ENCODE measurements at regions not wholly inside any gene's neighbourhood (a gene's known extent, or its start where the extent isn't known, plus 50 kb on each side); places are given as distances from the start of the nearest gene placed in this dataset.

DNA sequence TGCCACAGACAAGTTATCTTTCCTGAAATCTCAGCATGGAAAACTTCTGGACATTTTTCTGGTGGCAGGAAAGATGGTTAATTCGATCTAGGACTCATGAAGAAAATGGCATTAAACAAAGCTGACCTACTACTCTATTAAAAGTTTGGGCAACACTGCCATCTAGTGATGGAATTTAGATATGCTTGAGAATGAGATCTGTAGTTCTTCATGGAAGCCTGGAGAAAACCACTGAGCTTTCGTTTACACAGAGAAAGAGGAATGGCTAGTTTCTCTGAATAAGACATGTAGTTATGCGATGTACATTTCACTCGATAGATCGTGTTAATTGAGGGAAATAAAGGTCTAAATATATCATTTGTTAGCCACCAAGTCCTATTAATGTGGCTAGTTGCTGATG lies 51.7 kb upstream of the CHRDL1 start:
- Histone ChIP-seq H3K27me3 (ENCODE audit: insufficient read depth, low read length) (no peaks in the 10 kb centered on the region), H3K4me2 (ENCODE audit: low read length) (no peak overlapping the region), H3K36me3 (ENCODE audit: control insufficient read depth in 1 of 2, insufficient read depth in 2 of 2, low read length in 2 of 2) (no peaks in the 10 kb centered on the region), H3K4me1 (ENCODE audit: control insufficient read depth in 1 of 2, insufficient read depth in 2 of 2, low read length in 2 of 2) (peaks cover 0 to 4% of the 10 kb centered on the region in 2 experiments; a peak in 1 of 4 replicates), H3K9me2 (ENCODE audit: insufficient read depth) (no peaks in the 10 kb centered on the region), H2AFZ (ENCODE audit: low read depth, low read length, poor library complexity, severe bottlenecking) (no peak overlapping the region), H3K9me3 (ENCODE audit: control insufficient read depth in 1 of 2, insufficient read depth in 1 of 2, low read depth in 1 of 2, low read length in 2 of 2) (no peaks in the 10 kb centered on the region), H3K9ac (ENCODE audit: low read length) (no peak overlapping the region), H3K27ac (ENCODE audit: low read depth, low read length) (no peak overlapping the region), H3K4me3 (replicated peaks in 1 of 2; ENCODE audit: low read depth in 1 of 2, low read length in 2 of 2) (no peak overlapping the region), H3K79me2 (ENCODE audit: insufficient read depth, low read length) (no peaks in the 10 kb centered on the region), H4K20me1 (ENCODE audit: insufficient read depth) (no peaks in the 10 kb centered on the region)
- POLR2A ChIA-PET: no interaction called here
- CTCF ChIA-PET: interaction anchor here (0.8 to 1.9 kb wide), 12 partner anchors 10 to 956 kb away, joined by 3 to 20 read pairs (median 4); no protein-coding TSS in a partner anchor
- RAD21 ChIA-PET (ENCODE audit: low non-redundant PET in 1 of 2, low total read pairs in 2 of 2, uncharacterized antibody in 2 of 2, unreplicated experiment in 2 of 2): no interaction called here
- ATAC-seq (peak; percentile 79), DNase-seq (ENCODE audit: low read depth, low spot score) (peak; percentile 37)
- TF ChIP-seq, protein P1, sequence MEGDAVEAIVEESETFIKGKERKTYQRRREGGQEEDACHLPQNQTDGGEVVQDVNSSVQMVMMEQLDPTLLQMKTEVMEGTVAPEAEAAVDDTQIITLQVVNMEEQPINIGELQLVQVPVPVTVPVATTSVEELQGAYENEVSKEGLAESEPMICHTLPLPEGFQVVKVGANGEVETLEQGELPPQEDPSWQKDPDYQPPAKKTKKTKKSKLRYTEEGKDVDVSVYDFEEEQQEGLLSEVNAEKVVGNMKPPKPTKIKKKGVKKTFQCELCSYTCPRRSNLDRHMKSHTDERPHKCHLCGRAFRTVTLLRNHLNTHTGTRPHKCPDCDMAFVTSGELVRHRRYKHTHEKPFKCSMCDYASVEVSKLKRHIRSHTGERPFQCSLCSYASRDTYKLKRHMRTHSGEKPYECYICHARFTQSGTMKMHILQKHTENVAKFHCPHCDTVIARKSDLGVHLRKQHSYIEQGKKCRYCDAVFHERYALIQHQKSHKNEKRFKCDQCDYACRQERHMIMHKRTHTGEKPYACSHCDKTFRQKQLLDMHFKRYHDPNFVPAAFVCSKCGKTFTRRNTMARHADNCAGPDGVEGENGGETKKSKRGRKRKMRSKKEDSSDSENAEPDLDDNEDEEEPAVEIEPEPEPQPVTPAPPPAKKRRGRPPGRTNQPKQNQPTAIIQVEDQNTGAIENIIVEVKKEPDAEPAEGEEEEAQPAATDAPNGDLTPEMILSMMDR (IDR thresholded peaks at IDR 0.05 in 2 of 3, conservative IDR thresholded peaks at IDR 0.05 in 1 of 3; ENCODE audit: borderline replicate concordance in 1 of 3, insufficient read depth in 1 of 3, low read depth in 2 of 3, low read length in 2 of 3): peak; percentile 37 to 48 (median 39); a peak in 4 of 6 replicates
- no peak for TF ChIP-seq SIN3A (IDR thresholded peaks at IDR 0.05; ENCODE audit: low read depth)
- peak; percentile 56 for TF ChIP-seq RAD21 (IDR thresholded peaks at IDR 0.05; ENCODE audit: low read depth)
- BruUV-seq (replicated peaks): no TSS peak
- intact Hi-C loops (cut with micrococcal nuclease): loop anchor here (2.0 kb wide), 1 partner anchor 397 kb away; no protein-coding TSS in a partner anchor

DNA sequence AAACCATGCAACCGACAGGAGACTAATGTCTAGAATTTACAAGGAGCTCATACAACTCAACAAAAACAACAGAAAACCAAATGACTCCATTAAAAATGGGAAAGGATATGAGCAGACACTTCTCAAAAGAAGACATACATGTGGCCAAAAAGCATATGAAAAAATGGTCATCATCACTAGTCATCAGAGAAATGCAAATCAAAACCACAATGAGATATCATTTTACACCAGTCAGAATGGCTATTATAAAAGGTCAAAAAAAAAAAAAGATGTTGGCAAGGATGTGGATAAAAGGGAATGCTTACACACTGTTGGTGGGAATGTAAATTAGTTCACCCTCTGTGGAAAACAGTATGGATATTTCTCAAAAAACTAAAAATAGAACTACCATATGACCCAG lies 50.5 kb upstream of the CHRDL1 start:
- Histone ChIP-seq H3K9ac (ENCODE audit: low read length) (no peak overlapping the region), H3K4me3 (replicated peaks in 1 of 2; ENCODE audit: low read depth in 1 of 2, low read length in 2 of 2) (no peak overlapping the region), H3K36me3 (ENCODE audit: control insufficient read depth in 1 of 2, insufficient read depth in 2 of 2, low read length in 2 of 2) (no peaks in the 10 kb centered on the region), H2AFZ (ENCODE audit: low read depth, low read length, poor library complexity, severe bottlenecking) (no peak overlapping the region), H3K9me3 (ENCODE audit: control insufficient read depth in 1 of 2, insufficient read depth in 1 of 2, low read depth in 1 of 2, low read length in 2 of 2) (no peaks in the 10 kb centered on the region), H3K27ac (ENCODE audit: low read depth, low read length) (no peak overlapping the region), H3K79me2 (ENCODE audit: insufficient read depth, low read length) (no peaks in the 10 kb centered on the region), H3K27me3 (ENCODE audit: insufficient read depth, low read length) (no peaks in the 10 kb centered on the region), H3K4me1 (ENCODE audit: control insufficient read depth in 1 of 2, insufficient read depth in 2 of 2, low read length in 2 of 2) (no peaks in the 10 kb centered on the region), H3K9me2 (ENCODE audit: insufficient read depth) (no peaks in the 10 kb centered on the region), H4K20me1 (ENCODE audit: insufficient read depth) (no peaks in the 10 kb centered on the region), H3K4me2 (ENCODE audit: low read length) (no peak overlapping the region)
- RAD21 ChIA-PET (ENCODE audit: low non-redundant PET in 1 of 2, low total read pairs in 2 of 2, uncharacterized antibody in 2 of 2, unreplicated experiment in 2 of 2): no interaction called here
- intact Hi-C loops (cut with micrococcal nuclease): loop anchor here (2.0 kb wide), 1 partner anchor 395 kb away; no protein-coding TSS in a partner anchor
- POLR2A ChIA-PET: no interaction called here
- BruUV-seq (replicated peaks): no TSS peak
- CTCF ChIA-PET: interaction anchor here (1.0 kb wide), 1 partner anchor 9 kb away, joined by 4 read pairs; no protein-coding TSS in a partner anchor
- DNase-seq (ENCODE audit: low read depth, low spot score): no peak
- TF ChIP-seq EZH2phosphoT487 (IDR thresholded peaks at IDR 0.05; ENCODE audit: borderline replicate concordance) (no peak), ZFX (IDR thresholded peaks at IDR 0.05) (no peak), CEBPB (IDR thresholded peaks at IDR 0.05; ENCODE audit: low read depth) (no peak), POLR2AphosphoS5 (IDR thresholded peaks at IDR 0.05; ENCODE audit: low read depth, low read length) (no peak), CBX3 (IDR thresholded peaks at IDR 0.05; ENCODE audit: low read depth) (no peak), ZNF274 (IDR thresholded peaks at IDR 0.05; ENCODE audit: low read depth, low read length) (no peak), SRF (IDR thresholded peaks at IDR 0.05; ENCODE audit: low read depth) (no peak), FOSL1 (IDR thresholded peaks at IDR 0.05; ENCODE audit: low read depth) (no peak), TCF7L2 (IDR thresholded peaks at IDR 0.05; ENCODE audit: borderline replicate concordance, extremely low read depth, insufficient read depth, insufficient read length) (no peak)
- TF ChIP-seq, protein P2, sequence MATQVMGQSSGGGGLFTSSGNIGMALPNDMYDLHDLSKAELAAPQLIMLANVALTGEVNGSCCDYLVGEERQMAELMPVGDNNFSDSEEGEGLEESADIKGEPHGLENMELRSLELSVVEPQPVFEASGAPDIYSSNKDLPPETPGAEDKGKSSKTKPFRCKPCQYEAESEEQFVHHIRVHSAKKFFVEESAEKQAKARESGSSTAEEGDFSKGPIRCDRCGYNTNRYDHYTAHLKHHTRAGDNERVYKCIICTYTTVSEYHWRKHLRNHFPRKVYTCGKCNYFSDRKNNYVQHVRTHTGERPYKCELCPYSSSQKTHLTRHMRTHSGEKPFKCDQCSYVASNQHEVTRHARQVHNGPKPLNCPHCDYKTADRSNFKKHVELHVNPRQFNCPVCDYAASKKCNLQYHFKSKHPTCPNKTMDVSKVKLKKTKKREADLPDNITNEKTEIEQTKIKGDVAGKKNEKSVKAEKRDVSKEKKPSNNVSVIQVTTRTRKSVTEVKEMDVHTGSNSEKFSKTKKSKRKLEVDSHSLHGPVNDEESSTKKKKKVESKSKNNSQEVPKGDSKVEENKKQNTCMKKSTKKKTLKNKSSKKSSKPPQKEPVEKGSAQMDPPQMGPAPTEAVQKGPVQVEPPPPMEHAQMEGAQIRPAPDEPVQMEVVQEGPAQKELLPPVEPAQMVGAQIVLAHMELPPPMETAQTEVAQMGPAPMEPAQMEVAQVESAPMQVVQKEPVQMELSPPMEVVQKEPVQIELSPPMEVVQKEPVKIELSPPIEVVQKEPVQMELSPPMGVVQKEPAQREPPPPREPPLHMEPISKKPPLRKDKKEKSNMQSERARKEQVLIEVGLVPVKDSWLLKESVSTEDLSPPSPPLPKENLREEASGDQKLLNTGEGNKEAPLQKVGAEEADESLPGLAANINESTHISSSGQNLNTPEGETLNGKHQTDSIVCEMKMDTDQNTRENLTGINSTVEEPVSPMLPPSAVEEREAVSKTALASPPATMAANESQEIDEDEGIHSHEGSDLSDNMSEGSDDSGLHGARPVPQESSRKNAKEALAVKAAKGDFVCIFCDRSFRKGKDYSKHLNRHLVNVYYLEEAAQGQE (IDR thresholded peaks at IDR 0.05; ENCODE audit: low read depth): no peak
- ATAC-seq: no peak
